Mammary epithelial cell (primary cell): ENCODE measurements at regions not wholly inside any gene's neighbourhood (a gene's known extent, or its start where the extent isn't known, plus 50 kb on each side); places are given as distances from the start of the nearest gene placed in this dataset.

ENCODE experiments used
- CTCF ChIP-seq, 2 donors: IDR thresholded peaks in 1 of 2; conservative IDR thresholded peaks in 1 of 2; 2 replicates each; pipeline ENCODE4 v1.5.1; 2011 to 2012; ENCODE audit warnings: inconsistent platforms in 2 of 2, low read length in 2 of 2, mild to moderate bottlenecking in 2 of 2, control low read depth in 1 of 2, low read depth in 1 of 2; ENCODE audit not compliant: insufficient read depth in 1 of 2; ENCODE audit errors: extremely low read depth in 1 of 2
- EZH2 ChIP-seq: IDR thresholded peaks from 2 replicates; pipeline ENCODE4 v1.6.1; 2012; ENCODE audit warnings: low read length, inconsistent platforms, borderline replicate concordance

GRCh38 chr3:113143353-113143752, 68.0 kb upstream of the BOC start:
- TF ChIP-seq CTCF (conservative IDR thresholded peaks at IDR 0.05 in 1 of 2, IDR thresholded peaks at IDR 0.05 in 1 of 2; ENCODE audit: extremely low read depth in 1 of 2, insufficient read depth in 1 of 2, low read depth in 1 of 2, low read length in 2 of 2) (no peak), EZH2 (no peak)
